Vagina (tissue), 2 donors: ENCODE measurements at regions not wholly inside any gene's neighbourhood (a gene's known extent, or its start where the extent isn't known, plus 50 kb on each side); places are given as distances from the start of the nearest gene placed in this dataset.

ENCODE experiments used
- DNase-seq, 2 donors: peaks; one replicate each; pipeline ENCODE4 v3.0.0-alpha.2; 2017; ENCODE audit errors: extremely low spot score in 2 of 2
- H3K27ac ChIP-seq: fragments of 200-600 bp; sonication (generic); one replicate; pipeline ENCODE4 v1.5.1; 2019
- H3K27me3 ChIP-seq: fragments of 200-600 bp; sonication (generic); one replicate; pipeline ENCODE4 v1.5.1; 2019
- H3K36me3 ChIP-seq, 2 donors: fragments of 200-600 bp; sonication (generic); one replicate each; pipeline ENCODE4 v1.5.1; 2017 to 2019
- H3K4me1 ChIP-seq: fragments of 200-600 bp; sonication (generic); one replicate; pipeline ENCODE4 v1.5.1; 2019
- H3K4me3 ChIP-seq, 2 donors: fragments of 200-600 bp; sonication (generic); 1 replicate in 1 of 2; 2 replicates in 1 of 2; pipeline ENCODE4 v1.5.1; 2016 to 2019
- H3K9me3 ChIP-seq: fragments of 200-600 bp; sonication (generic); one replicate; pipeline ENCODE4 v1.5.1; 2019
- CTCF ChIP-seq, 3 experiments: fragments of 450-650 bp in 2 of 3; fragments of 200-600 bp in 1 of 3; sonication (generic) in 1 of 3; IDR thresholded peaks; one replicate each; pipeline ENCODE4 v1.5.1; 2017 to 2019; ENCODE audit warnings: antibody characterized with exemption in 3 of 3, mild to moderate bottlenecking in 2 of 3, moderate library complexity in 2 of 3
- POLR2A ChIP-seq, 2 donors: fragments of 450-650 bp; IDR thresholded peaks; one replicate each; pipeline ENCODE4 v1.6.1; 2017; ENCODE audit warnings: antibody characterized with exemption in 2 of 2, mild to moderate bottlenecking in 2 of 2, moderate library complexity in 2 of 2
- POLR2AphosphoS5 ChIP-seq, 2 donors: sonication (generic); formaldehyde crosslinking; IDR thresholded peaks; one replicate each; pipeline ENCODE4 v1.9.0; 2017; ENCODE audit warnings: antibody characterized with exemption in 2 of 2, mild to moderate bottlenecking in 2 of 2, low read depth in 1 of 2; ENCODE audit not compliant: insufficient read depth in 1 of 2
- intact Hi-C: fragments of 100-400 bp; cut with DNase I; formaldehyde crosslinking; loops from one replicate; pipeline ENCODE4 v1.15.1; 2023

DNA sequence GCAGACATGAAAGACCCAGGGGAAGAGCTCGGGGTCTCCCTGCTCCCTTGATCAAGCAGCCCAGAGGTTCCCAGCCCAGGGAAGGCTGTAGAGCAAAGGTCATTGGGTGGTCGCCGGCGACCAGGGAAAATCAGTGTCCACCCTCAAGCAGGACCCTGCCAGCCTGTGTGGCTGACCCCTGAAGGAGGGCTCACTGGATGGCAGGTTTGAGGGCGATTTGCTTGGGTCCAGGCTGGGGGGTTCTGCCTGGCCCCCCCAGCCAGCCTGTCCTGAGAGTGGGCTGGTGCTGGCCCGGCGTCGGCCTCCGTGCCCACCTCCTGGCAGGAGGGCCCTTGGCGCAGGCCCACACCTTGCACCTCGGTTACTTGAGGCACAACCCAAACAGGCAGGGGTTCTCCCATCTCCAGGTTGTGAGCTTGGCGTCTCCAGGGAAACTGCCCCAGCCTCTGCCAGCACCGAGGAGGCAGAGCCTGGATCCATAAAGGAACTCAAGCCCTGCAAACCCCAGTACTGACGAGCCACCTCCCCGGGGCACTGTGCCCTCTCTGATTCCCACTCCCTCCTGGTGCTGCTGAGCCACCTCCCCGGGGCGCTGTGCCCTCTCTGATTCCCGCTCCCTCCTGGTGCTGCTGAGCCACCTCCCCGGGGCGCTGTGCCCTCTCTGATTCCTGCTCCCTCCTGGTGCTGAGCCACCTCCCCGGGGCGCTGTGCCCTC lies 329.0 kb upstream of the SFSWAP start:
- Histone ChIP-seq H3K9me3 (no peaks in the 10 kb centered on the region), H3K27ac (no peak overlapping the region), H3K27me3 (no peaks in the 10 kb centered on the region), H3K36me3 (no peaks in the 10 kb centered on the region), H3K4me3 (no peak overlapping the region), H3K4me1 (no peaks in the 10 kb centered on the region)
- intact Hi-C loops, result no loop called here
- DNase-seq, result no peak
- TF ChIP-seq CTCF (IDR thresholded peaks at IDR 0.05), result no peak
- TF ChIP-seq POLR2AphosphoS5 (IDR thresholded peaks at IDR 0.05; ENCODE audit: insufficient read depth in 1 of 2, low read depth in 1 of 2), result no peak
- TF ChIP-seq POLR2A (IDR thresholded peaks at IDR 0.05), result no peak

DNA sequence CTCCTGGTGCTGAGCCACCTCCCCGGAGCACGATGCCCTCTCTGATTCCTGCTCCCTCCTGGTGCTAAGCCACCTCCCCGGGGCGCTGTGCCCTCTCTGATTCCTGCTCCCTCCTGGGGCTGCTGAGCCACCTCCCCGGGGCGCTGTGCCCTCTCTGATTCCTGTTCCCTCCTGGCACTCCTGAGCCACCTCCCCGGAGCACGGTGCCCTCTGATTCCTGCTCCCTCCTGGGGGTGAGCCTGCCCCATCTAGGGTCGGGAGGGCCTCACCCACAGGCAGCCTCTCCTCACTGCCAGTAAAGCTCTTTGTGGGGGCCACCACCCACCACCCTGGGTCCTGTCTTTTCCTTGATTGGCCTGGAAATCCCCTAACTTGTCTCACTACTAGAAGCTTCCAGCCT lies 327.6 kb upstream of the SFSWAP start:
- no peak overlapping the region for H3K4me3 ChIP-seq
- H3K4me1 ChIP-seq, result no peaks in the 10 kb centered on the region
- H3K27ac ChIP-seq, result no peak overlapping the region
- no peaks in the 10 kb centered on the region for H3K9me3 ChIP-seq
- H3K27me3 ChIP-seq, result no peaks in the 10 kb centered on the region
- DNase-seq, result no peak
- TF ChIP-seq POLR2AphosphoS5 (IDR thresholded peaks at IDR 0.05; ENCODE audit: insufficient read depth in 1 of 2, low read depth in 1 of 2) (no peak), POLR2A (IDR thresholded peaks at IDR 0.05) (no peak), CTCF (IDR thresholded peaks at IDR 0.05) (no peak)
- intact Hi-C loops, result no loop called here
- no peaks in the 10 kb centered on the region for H3K36me3 ChIP-seq

DNA sequence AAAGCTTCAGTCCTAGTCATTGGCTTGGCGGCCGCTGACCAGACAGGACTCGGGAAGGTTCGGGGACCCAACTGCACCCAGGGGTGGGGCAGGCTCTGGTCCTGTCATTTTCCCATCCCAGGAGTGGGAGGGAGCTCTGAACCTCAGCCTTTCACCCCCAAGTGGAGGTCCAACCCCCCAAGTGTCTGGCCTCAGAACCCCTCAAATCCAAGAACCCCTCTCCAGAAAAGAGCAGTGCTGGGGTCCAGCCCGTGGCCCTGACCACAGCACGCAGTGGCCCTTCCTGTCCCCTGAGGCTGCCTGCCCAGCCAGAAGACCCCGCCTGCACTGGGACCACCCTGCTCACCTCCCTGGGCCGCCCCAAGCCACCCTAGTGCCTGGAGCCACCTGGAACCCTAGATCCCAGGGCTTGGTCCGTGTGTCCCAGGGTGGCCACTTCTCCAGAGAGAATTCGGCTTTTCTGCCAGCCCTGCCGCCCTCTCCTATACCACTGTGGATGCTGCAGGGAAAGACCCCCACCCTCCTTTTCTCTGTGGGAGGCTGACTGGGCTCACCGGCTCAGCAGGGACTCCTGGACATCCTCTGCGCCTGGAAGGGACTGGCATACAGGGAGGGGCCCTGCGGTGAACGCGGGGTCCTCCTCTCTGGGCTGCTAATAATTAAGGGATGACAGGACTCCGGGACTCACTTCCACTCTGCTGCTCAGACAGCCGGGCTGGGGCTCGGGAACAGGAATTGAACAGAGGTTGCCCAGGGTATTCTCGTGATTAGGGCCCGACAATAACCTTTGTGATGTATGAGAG lies 326.9 kb upstream of the SFSWAP start:
- no peak overlapping the region for H3K27ac ChIP-seq

DNA sequence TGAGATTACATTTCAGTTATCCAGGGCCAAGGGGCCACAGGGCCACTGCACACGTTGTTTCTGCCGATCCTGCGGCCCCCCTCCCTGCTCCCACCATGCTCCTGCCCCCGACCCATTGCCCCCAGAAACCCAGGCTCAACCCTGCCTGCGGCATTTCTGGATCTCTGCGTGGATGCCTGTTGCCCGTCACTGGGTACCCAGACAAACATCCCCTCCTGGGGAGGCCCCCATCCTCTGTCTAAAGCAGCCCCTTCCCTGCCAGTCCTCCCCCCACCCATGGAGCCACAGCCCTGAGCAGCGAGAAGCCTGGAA lies 326.4 kb upstream of the SFSWAP start:
- TF ChIP-seq CTCF (IDR thresholded peaks at IDR 0.05) (no peak), POLR2A (IDR thresholded peaks at IDR 0.05) (no peak), POLR2AphosphoS5 (IDR thresholded peaks at IDR 0.05; ENCODE audit: insufficient read depth in 1 of 2, low read depth in 1 of 2) (no peak)
- no peaks in the 10 kb centered on the region for H3K9me3 ChIP-seq
- no peak overlapping the region for H3K27ac ChIP-seq
- DNase-seq, result no peak
- no peaks in the 10 kb centered on the region for H3K36me3 ChIP-seq
- H3K4me3 ChIP-seq, result no peak overlapping the region
- H3K27me3 ChIP-seq, result no peaks in the 10 kb centered on the region
- H3K4me1 ChIP-seq, result no peaks in the 10 kb centered on the region
- intact Hi-C loops, result no loop called here

More for the DNA sequence above, 326.9 kb upstream of the SFSWAP start:
- no peak for DNase-seq
- TF ChIP-seq CTCF (IDR thresholded peaks at IDR 0.05), result no peak
- no peak for TF ChIP-seq POLR2AphosphoS5 (IDR thresholded peaks at IDR 0.05; ENCODE audit: insufficient read depth in 1 of 2, low read depth in 1 of 2)
- TF ChIP-seq POLR2A (IDR thresholded peaks at IDR 0.05), result no peak
- Histone ChIP-seq H3K4me3 (no peak overlapping the region), H3K9me3 (no peaks in the 10 kb centered on the region), H3K36me3 (no peaks in the 10 kb centered on the region), H3K27me3 (no peaks in the 10 kb centered on the region), H3K4me1 (no peaks in the 10 kb centered on the region)
- intact Hi-C loops, result no loop called here
